GM18951 (cell line): ENCODE measurements at regions not wholly inside any gene's neighbourhood (a gene's known extent, or its start where the extent isn't known, plus 50 kb on each side); places are given as distances from the start of the nearest gene placed in this dataset.

Source experiments
- POLR2A ChIP-seq: IDR thresholded peaks from 4 replicates; pipeline ENCODE4 v1.6.1; 2011; ENCODE audit warnings: mild to moderate bottlenecking; ENCODE audit not compliant: insufficient read length, insufficient read depth; ENCODE audit errors: extremely low read depth
- in situ Hi-C: fragments of 300-500 bp; cut with MboI; formaldehyde crosslinking; loops from one replicate; pipeline ENCODE4 v1.12.0; 2022; ENCODE audit warnings: low sequenced_read_pairs, mixed read lengths, inconsistent platforms; ENCODE audit not compliant: unreplicated experiment

- in situ Hi-C loops, result no loop called here
- no peak for TF ChIP-seq POLR2A
Observed at GRCh38 chr11:28566339-28567089, 458.3 kb downstream of the METTL15 start.

DNA sequence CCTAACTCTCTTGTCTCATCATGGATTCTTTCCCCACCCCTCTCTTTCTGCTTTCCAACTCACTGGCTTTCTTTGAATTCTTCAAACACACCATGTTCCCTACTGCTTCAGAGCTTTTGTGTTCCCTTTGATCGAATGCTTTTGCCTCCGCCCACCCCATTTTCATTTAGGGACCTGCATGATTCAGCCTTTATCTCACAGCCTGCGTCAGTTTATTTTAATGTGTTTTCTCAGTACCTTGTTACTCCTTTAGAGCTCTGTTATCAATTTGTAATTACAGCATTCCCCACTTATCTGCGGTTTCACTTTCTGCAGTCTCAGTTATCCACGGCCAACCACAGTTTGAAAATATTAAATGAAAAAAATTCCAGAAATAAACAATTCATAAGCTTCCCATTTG lies 451.3 kb downstream of the METTL15 start:
- no peak for TF ChIP-seq POLR2A
- in situ Hi-C loops, result no loop called here

GRCh38 chr11:28547321-28547741 lies 439.1 kb downstream of the METTL15 start:
- TF ChIP-seq POLR2A, result no peak
- in situ Hi-C loops, result no loop called here

DNA sequence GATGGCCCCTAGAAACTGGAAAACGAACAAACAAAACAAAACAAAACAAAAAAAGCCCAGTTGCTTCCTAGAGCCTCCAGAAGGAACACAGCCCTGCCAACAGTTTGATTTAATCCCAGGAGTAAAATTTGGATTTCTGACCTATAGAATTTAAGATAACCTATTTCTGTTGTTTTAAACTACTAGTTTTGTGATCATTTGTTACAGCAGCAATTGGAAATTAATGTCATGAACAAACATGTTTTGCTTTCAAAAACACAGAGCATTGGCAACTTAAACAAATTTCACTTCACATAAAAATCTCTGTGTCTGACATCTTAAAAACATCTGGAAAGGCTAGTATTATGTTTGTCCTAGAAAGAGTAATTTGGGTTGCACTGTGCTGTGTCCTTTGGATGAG lies 437.3 kb downstream of the METTL15 start:
- in situ Hi-C loops, result no loop called here
- no peak for TF ChIP-seq POLR2A

DNA sequence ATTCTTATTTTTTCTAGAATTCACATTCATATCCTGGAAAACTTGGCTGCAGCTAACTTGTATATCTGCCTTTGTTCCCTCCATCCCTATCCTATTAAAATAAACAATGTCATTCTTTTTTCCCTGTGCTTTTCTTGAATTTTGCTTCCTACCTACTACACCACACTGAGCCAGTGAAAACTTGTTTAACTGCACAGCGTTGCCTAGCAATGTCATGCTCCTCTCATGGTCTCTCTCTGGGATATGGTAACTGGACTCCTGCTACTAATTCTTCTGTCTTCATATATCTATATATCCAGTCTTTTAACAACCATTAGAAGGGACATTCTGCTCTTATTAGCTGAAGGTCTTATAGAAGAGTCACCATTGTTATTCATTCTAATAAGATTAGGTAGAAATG lies 434.4 kb downstream of the METTL15 start:
- in situ Hi-C loops, result no loop called here
- no peak for TF ChIP-seq POLR2A

- no peak for TF ChIP-seq POLR2A
Observed at GRCh38 chr11:28539239-28540030, 431.2 kb downstream of the METTL15 start.

GRCh38 chr11:28537822-28538221 lies 429.6 kb downstream of the METTL15 start:
- in situ Hi-C loops, result loop anchor here (10.0 kb wide), 1 partner anchor 833 kb away; the partner anchor contains the start of gene BDNF
- no peak for TF ChIP-seq POLR2A

More at GRCh38 chr11:28539239-28540030, 431.2 kb downstream of the METTL15 start:
- in situ Hi-C loops, result loop anchor here (10.0 kb wide), 1 partner anchor 835 kb away; the partner anchor contains the start of gene BDNF

DNA sequence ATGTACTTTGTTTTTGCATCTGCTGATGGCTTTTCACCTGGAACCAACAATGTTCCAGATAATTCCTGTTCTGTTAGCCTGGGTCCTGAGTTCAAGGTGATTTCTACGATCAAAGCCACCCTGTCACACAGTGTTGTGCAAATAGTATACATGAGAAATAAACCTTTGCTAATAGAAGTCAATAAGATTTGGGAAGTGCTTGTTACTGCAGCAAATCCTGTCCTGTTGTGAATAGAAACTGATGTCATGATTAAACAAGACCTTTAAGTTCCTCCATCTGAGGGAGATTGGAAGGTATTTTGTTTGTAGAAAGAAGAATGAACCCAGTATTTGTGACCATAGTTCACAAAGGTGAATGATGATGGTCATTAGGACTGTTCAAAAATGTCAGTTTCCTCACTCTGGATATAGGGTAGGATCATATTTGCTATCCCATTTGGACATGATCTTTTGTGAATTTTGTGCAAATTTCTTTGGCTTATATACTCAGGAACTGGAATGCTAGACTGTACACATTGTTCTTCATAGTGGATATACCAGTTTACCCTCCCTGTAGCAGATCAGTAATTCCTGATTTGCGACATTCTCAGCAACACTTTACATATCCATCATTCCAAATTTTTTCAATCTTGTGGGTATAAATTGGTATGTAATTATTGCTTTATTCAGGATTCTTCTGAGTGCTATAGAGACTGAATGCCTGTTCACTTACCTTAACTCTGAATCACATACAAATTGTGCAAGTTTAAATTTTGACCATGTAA lies 428.5 kb downstream of the METTL15 start:
- TF ChIP-seq POLR2A, result no peak
- in situ Hi-C loops, result loop anchor here (10.0 kb wide), 1 partner anchor 832 kb away; the partner anchor contains the start of gene BDNF

DNA sequence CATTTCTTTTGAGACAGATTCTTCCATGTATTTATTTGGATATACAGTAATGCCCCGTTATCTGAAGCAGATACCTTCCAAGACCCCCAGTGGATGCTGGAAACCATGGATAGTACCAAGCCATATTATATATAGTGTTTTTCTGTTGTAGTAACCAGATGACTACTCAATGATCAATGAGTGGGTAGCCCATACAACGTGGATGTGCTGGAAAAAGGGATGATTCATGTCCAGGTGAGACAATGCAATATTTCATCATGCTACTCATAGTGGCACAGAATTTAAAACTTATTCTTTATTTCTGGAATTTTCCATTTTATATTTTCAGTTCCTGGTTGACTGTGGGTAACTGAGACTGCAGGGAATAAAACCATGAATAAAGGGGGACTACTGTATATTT lies 427.5 kb downstream of the METTL15 start:
- no peak for TF ChIP-seq POLR2A
- in situ Hi-C loops, result loop anchor here (10.0 kb wide), 1 partner anchor 831 kb away; the partner anchor contains the start of gene BDNF

GRCh38 chr11:28529540-28530410 lies 421.6 kb downstream of the METTL15 start:
- in situ Hi-C loops, result loop anchor here (10.0 kb wide), 1 partner anchor 825 kb away; the partner anchor contains the start of gene BDNF
- TF ChIP-seq POLR2A, result no peak

- no peak for TF ChIP-seq POLR2A
- in situ Hi-C loops, result no loop called here
Observed at GRCh38 chr11:28529046-28529445, 420.9 kb downstream of the METTL15 start.

GRCh38 chr11:28528217-28528616 lies 420.0 kb downstream of the METTL15 start:
- TF ChIP-seq POLR2A, result no peak
- in situ Hi-C loops, result no loop called here
